ENCODE measurements at regions not wholly inside any gene's neighbourhood (a gene's known extent, or its start where the extent isn't known, plus 50 kb on each side); places are given as distances from the start of the nearest gene placed in this dataset.
"Not testable (repeated sequence)": the region's sequence is repeated elsewhere in the genome, so short reads cannot be mapped to it uniquely, and the experiment has no call there.

DNA sequence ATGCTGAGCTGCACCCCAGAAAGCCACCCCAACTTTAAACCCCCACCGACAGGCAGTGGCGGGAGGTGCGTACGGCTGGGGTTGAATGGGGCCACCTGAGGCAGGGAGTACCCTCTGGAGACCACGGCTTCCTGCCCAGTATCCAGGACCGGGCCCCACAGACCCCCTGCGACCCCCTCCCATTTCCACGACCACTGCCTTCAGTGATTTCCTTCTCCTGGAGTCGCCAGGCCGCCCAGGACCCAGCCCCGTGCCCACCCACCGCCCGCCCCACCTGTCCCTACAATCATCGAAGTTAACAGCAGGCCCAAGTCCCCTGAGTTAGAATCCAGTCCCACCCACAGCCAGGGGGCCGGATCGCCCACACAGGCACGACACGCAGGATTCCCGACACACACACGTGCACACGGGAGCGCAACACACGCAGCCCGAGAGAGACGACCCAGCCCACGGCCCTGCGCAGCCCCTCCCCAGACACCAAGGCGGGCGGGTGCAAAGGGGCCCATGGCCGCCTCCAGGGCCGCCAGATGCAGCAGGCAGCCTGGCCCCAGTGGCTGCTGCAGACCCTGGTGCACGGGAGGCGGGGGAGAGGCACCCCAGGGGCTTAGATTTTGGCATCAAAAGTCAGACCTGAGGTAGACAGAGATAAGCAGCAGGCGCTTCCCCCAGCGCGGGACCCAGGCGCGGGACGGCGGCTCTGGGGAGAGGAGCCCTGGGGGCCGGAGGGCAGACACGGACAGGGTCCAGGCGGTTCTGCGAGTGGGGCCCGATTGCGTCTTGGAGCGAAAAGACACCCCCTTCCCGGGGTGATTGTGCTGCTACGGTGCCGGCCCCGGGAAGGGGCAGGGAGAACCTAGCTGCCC, 104.8 kb downstream of the SPATA31A6 start:
- intact Hi-C loops (cut with DNase I); H3K9me3 ChIP-seq; H3K27ac ChIP-seq; H3K36me3 ChIP-seq; DNase-seq; H3K4me3 ChIP-seq; H3K4me1 ChIP-seq; H3K27me3 ChIP-seq: not testable (repeated sequence)
- WGBS, 2 donors, result 78 to 87% methylated on average over 50 to 51 of the region's 51 CpGs

DNA sequence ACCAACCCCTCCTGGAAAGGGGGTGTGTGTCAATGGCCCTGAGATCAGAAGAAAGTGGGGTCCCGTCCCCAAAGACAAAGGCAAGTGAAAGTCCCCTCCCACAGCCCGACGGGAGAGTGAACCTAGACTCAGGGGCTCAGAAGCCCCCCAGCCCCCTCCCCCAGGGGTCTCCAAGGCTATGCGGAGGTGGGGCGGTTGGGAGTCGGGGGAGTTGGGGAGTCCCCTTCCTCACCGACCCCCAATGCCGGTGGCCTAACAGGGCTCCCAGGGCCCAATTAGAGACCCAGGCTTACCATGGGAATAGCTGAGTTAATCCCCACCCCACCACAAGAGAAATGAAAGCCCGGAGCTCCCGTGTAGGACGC, 105.4 kb downstream of the SPATA31A6 start:
- H3K4me3 ChIP-seq; H3K9me3 ChIP-seq; H3K27ac ChIP-seq; intact Hi-C loops (cut with DNase I); H3K27me3 ChIP-seq; H3K4me1 ChIP-seq; DNase-seq; H3K36me3 ChIP-seq: not testable (repeated sequence)
- WGBS, 2 donors, result 83 to 96% methylated on average over 8 of the region's 11 CpGs

GRCh38 chr9:42300124-42300523, 116.7 kb downstream of the SPATA31A6 start:
- DNase-seq; H3K36me3 ChIP-seq; H3K4me3 ChIP-seq; H3K9me3 ChIP-seq; H3K27me3 ChIP-seq; H3K4me1 ChIP-seq; H3K27ac ChIP-seq; intact Hi-C loops (cut with DNase I): not testable (repeated sequence)

GRCh38 chr9:42306625-42307024, 123.2 kb downstream of the SPATA31A6 start:
- H3K36me3 ChIP-seq; DNase-seq; H3K9me3 ChIP-seq; H3K27ac ChIP-seq; H3K27me3 ChIP-seq; H3K4me3 ChIP-seq; intact Hi-C loops (cut with DNase I); H3K4me1 ChIP-seq: not testable (repeated sequence)
- 53 to 57% methylated on average over 2 of the region's 2 CpGs for WGBS, 2 donors

DNA sequence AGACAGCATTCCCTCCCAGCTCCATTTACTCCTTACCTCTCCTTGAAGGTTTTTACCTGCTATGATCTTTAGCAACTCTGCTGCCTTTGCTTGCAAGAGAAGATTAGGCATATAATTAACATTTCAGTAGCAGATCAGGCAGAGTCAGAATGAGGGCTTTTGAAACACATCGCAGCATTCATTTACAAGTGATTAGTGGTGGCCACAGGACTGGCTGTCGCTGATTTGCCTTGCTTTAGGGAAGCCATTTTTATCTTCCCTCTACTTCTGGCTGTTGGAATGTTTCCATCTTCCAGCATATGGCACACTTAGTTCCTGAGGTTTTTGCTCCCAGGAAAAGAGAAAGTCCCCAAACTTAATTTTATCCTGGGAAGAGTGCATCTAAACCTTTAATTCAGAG, 124.0 kb downstream of the SPATA31A6 start:
- H3K9me3 ChIP-seq; H3K4me3 ChIP-seq; H3K36me3 ChIP-seq; DNase-seq; H3K27me3 ChIP-seq; H3K4me1 ChIP-seq; H3K27ac ChIP-seq; intact Hi-C loops (cut with DNase I): not testable (repeated sequence)
- 27 to 32% methylated on average over 2 of the region's 2 CpGs for WGBS, 2 donors

- H3K4me3 ChIP-seq; DNase-seq; H3K27ac ChIP-seq; H3K4me1 ChIP-seq; H3K9me3 ChIP-seq; H3K27me3 ChIP-seq; H3K36me3 ChIP-seq; intact Hi-C loops (cut with DNase I): not testable (repeated sequence)
- 67 to 82% methylated on average over 2 of the region's 2 CpGs for WGBS, 2 donors
Observed at GRCh38 chr9:42310972-42311371, 127.5 kb downstream of the SPATA31A6 start.

- intact Hi-C loops (cut with DNase I); H3K36me3 ChIP-seq; H3K27me3 ChIP-seq; H3K27ac ChIP-seq; DNase-seq; H3K9me3 ChIP-seq; H3K4me1 ChIP-seq; H3K4me3 ChIP-seq: not testable (repeated sequence)
- WGBS, 2 donors, result 92 to 96% methylated on average over 5 of the region's 5 CpGs
Observed at GRCh38 chr9:42316026-42316425, 132.6 kb downstream of the SPATA31A6 start.

DNA sequence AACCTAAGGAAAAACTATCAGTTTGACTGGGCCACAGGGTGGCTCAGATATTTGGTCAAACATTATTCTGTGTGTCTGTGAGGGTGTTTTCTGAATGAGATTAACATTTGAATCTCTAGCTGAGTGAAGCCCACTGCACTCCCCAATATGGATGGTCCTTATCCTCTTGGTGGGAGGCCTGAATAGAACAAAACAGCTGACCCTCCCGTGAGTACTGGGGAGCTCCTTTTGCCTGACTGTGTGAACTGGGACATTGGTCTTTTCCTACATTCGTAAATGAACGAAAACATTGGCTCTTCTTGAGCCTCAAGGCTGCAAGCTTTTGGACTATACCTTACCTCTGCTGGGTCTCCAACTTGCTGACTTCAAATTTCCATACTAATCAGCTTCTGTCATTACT, 134.2 kb downstream of the SPATA31A6 start:
- 42 to 62% methylated on average over 3 of the region's 3 CpGs for WGBS, 2 donors
- H3K9me3 ChIP-seq; H3K36me3 ChIP-seq; DNase-seq; H3K4me3 ChIP-seq; intact Hi-C loops (cut with DNase I); H3K4me1 ChIP-seq; H3K27me3 ChIP-seq; H3K27ac ChIP-seq: not testable (repeated sequence)

DNA sequence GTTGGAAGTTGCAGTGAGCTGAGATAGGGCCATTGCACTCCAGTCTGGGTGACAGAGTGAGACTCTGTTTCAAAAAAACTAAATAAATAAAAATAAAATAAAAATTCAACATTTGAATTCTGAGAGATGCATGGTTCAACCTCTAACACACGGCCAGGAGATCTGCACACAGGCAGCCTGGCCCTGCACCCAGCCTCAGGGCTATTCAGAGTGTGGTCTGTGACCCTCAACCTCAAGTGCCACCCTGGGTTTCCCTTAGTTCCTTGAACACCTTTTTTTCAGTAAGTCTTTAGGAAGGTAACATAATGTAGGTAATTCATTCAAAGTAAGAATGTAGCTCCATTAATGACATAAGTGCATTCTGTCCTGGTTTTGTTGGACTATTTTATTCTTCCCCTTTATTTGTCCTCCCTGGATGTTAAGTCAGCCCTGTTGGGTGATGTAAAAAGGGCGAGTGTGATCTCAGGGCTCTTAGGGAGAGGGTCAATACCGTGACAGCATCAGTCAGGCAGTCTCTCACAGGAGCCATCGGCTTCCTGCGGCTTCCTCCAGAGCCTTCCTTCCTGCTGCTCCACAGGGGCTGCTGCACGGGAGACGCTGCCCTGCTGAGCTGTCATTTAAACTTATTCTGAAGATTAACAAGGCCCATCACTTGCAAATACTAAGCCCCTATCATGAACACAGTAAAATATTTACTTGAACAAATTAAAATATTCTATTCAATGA, 139.8 kb downstream of the SPATA31A6 start:
- H3K4me3 ChIP-seq; DNase-seq; H3K4me1 ChIP-seq; H3K27me3 ChIP-seq; H3K27ac ChIP-seq; intact Hi-C loops (cut with DNase I); H3K36me3 ChIP-seq; H3K9me3 ChIP-seq: not testable (repeated sequence)
- WGBS, 2 donors, result 28 to 57% methylated on average over 6 to 7 of the region's 7 CpGs

- H3K27ac ChIP-seq; H3K27me3 ChIP-seq; intact Hi-C loops (cut with DNase I); H3K4me3 ChIP-seq; DNase-seq; H3K9me3 ChIP-seq; H3K4me1 ChIP-seq; H3K36me3 ChIP-seq: not testable (repeated sequence)
Observed at GRCh38 chr9:42325142-42325541, 141.7 kb downstream of the SPATA31A6 start.

DNA sequence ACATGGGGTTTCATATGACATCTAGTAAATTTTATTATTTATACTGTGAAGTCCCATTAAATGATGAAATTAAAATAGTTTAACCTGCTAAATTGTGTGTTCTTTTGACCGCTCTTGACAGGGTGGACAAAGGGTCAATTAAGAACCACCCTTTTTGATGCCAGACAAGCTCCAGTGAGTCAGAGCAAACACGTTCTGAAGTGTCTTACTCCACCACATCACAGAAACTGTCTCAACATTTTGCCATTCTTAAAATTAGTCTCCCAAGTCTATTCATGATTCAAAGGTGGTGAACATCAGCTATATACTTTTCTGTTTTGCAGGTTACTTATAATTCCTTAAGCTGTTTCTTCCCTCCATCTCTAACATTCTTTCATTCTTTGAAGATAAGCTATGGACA, 142.1 kb downstream of the SPATA31A6 start:
- H3K4me3 ChIP-seq; H3K27ac ChIP-seq; H3K36me3 ChIP-seq; H3K9me3 ChIP-seq; DNase-seq; H3K4me1 ChIP-seq; intact Hi-C loops (cut with DNase I); H3K27me3 ChIP-seq: not testable (repeated sequence)
- WGBS, 2 donors, result 39 to 64% methylated on average over 2 of the region's 2 CpGs

DNA sequence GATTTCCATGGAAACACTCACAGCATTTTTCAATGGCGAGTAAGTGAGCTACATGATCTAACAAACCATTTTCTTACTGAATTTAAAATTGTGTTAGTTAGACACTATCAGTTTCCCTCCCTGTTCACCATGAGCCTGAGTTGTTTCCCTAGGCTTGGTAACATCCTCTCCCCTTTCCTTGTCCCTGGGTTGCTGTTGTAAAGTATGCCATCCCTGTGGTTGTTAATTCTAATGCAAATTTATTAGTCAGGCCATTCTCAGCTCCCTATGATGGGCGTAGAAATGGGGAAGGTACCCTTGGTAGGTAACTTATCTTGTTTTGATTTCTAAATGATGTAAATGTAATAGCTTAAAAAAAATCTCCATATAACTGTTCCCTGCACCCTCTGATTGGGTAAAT, 143.0 kb downstream of the SPATA31A6 start:
- DNase-seq; intact Hi-C loops (cut with DNase I): not testable (repeated sequence)
- WGBS, 2 donors, result 82 to 88% methylated on average over 1 of the region's 2 CpGs

DNA sequence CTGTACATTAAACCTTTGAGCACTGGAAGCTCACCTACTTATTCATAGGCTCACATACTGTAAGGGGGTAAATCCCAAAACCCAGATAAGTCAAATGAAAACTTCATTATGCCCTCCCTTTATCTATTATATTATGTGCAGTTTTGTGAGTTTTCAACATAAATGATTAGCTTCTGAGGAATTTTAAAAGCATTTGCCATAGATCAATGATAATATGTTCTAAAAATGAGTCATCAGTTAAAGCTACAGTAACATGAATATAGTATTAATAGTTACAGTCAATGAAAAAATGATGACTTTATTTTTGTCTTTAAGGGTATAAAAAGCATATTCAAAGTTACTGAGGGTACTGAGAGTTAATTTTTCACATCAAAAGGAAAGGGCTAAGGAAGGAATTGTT, 151.9 kb downstream of the SPATA31A6 start:
- H3K4me3 ChIP-seq; H3K4me1 ChIP-seq; H3K27me3 ChIP-seq; H3K27ac ChIP-seq; intact Hi-C loops (cut with DNase I); DNase-seq; H3K9me3 ChIP-seq; H3K36me3 ChIP-seq: not testable (repeated sequence)

More for the DNA sequence above, 143.0 kb downstream of the SPATA31A6 start:
- H3K27me3 ChIP-seq, H3K4me3 ChIP-seq, H3K4me1 ChIP-seq, H3K9me3 ChIP-seq, H3K27ac ChIP-seq, H3K36me3 ChIP-seq: not testable (repeated sequence)

All from sigmoid colon (tissue), 6 donors.